HG03066 (cell line): ENCODE measurements at regions not wholly inside any gene's neighbourhood (a gene's known extent, or its start where the extent isn't known, plus 50 kb on each side); places are given as distances from the start of the nearest gene placed in this dataset.

Source experiments
- ATAC-seq: cut with Tn5 transposase; IDR thresholded peaks from one replicate; pipeline ENCODE4 v1.9.1; 2021; ENCODE audit warnings: low read depth; ENCODE audit not compliant: unreplicated experiment

DNA sequence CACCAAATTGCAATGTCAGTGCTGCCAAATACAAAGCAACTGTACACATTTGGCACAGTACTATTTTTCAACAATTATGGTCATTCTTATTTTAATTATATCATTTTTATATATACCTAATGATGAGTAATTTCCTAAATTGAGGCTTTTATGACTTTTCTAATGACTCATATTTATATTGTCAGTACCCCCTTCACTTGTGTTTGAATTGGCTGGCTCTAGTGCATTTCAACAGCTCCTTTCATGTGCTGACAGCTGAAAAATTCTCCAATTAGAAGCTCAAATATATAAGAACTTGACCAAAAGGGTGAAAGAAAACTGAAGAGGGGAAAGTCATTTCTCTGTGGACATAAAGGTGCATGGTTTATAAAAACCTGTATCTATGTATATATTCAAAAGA, 263.3 kb downstream of the SLITRK1 start:
- no peak for ATAC-seq

GRCh38 chr13:83613524-83613923, 268.8 kb downstream of the SLITRK1 start:
- ATAC-seq, result no peak

- no peak for ATAC-seq
Observed at GRCh38 chr13:83601539-83601938, 280.7 kb downstream of the SLITRK1 start.

DNA sequence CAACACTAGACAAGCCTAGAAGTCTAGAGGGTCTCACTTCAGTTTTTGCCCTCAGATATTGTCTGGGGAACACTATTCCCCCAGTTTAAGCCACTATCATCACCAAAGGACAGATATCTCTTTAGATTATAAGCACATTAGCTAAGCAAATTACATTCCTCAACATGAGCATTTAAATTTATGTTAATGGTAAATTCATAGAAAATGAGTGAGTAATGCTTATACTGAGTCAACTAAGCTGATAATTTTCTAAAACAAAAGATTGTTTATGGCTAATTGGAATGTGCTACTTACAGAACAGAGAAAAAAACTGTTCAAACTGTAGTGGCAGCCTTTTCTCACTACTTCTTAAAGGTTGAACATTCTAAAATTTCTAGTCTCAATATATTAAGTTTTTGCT, 290.2 kb downstream of the SLITRK1 start:
- ATAC-seq, result no peak

GRCh38 chr13:83589814-83590213, 292.5 kb downstream of the SLITRK1 start:
- ATAC-seq, result no peak

DNA sequence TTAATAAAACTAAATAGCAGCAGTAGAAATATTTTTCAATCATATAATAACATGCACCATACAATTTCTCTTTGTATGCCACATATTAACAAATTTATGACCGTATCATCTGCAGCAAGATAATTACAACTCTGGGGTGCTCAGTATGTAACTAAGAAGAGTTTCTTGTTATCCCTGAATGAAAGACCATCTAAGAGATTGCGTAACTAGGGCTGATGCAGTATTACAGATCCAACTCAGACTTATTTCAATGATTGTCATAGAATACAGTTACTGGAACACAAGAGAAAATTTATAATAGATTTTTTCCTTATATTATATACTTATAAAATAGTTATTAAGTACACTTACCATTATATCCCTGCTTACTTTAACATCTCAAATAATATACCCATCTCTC, 305.1 kb downstream of the SLITRK1 start:
- no peak for ATAC-seq

- no peak for ATAC-seq
Observed at GRCh38 chr13:83568019-83568418, 314.3 kb downstream of the SLITRK1 start.

DNA sequence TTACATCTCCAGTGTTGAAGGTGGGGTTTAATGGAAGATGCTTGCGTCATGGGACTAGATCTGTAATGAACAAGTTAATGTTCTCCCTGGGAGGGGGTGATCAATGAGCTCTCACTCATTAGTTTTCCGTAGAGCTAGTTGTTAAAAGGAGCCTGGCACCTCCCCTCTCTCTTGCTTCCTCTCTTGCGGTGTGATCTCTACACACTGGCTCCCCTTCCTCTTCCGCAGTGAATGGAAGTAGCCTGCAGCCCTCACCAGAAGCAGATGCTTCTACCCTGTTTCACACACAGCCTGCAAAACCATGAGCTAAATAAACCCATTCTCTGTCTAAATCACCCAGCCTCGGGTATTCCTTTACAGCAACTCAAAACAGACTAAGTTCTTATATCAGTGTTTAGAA, 318.8 kb downstream of the SLITRK1 start:
- ATAC-seq, result no peak

GRCh38 chr13:83557845-83558244, 324.4 kb downstream of the SLITRK1 start:
- ATAC-seq, result no peak

DNA sequence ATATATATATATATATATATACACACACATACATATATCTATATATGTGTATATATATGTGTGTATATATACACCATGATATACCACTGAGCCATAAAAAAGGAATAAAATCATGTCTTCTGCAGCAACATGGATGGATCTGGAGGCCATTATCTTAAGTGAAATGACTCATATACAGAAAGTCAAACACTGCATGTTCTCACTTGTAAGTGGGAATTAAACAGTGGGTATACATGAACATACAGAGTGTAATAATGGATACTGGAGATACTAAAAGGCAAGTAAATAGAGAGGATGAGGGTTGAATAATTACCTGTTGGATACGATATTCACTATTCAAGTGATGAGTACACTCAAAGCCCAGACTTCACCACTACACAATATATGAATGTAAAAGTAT, 332.6 kb downstream of the SLITRK1 start:
- no peak for ATAC-seq

- ATAC-seq, result no peak
Observed at GRCh38 chr13:83547043-83547442, 335.2 kb downstream of the SLITRK1 start.

GRCh38 chr13:83546476-83546875, 335.8 kb downstream of the SLITRK1 start:
- no peak for ATAC-seq

GRCh38 chr13:83538636-83539035, 343.6 kb downstream of the SLITRK1 start:
- ATAC-seq, result no peak

GRCh38 chr13:83536941-83537340, 345.3 kb downstream of the SLITRK1 start:
- no peak for ATAC-seq

DNA sequence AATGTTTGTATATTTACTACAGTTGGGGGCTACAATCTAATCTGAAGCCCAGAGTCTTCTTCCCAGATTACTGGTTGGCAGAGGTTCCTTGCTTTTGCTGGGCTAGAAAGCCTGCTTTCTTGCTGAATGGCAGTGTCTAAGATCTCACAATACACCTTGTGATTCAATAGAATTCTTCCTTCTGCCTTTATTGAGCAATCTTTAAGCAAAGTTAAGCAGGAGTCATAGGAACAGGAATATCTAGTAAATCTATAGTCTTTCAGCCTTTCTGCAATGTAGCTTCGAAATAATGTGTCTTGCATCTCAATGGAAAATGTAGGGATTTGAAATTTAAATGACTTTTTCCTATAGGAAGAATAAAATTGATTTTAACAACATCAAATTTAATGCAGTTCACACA, 346.1 kb downstream of the SLITRK1 start:
- no peak for ATAC-seq

DNA sequence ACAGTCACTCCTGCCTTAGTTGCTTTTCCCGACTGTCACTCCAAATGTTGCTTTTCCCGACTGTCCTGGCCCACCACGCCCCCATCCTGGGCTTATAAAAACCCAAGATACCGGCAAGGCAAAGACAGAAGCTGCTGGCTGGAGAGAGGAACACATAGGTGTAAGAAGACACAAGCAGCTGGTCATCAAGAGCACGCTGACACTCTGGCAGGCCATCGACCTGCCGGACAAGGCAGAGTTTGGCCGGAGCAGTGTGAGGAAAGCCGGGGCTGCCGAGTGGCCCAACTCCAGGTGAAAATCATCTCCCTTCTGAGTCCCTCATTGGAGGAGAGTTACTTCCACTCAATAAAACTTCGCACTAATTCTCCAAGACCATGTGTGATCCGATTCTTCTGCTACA, 349.5 kb downstream of the SLITRK1 start:
- no peak for ATAC-seq

DNA sequence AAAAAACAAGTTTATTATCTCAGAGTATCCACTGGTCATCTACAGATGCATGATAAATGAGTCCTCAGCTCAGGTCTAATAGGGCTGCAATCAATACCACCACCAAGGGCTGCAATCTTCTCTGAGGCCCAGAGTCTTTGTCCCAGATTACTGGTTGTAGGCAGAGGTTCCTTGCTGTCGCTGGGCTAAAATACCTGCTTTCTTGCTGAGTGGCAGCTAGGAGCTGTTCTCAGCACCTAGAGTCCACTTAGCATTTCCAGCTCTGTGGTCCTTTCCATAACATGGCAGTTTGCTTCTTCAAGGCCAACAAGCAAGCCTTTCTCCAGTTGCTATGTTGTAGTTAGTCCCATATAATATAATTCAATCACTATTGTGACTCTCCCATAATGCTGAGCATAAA, 351.3 kb downstream of the SLITRK1 start:
- ATAC-seq, result no peak

DNA sequence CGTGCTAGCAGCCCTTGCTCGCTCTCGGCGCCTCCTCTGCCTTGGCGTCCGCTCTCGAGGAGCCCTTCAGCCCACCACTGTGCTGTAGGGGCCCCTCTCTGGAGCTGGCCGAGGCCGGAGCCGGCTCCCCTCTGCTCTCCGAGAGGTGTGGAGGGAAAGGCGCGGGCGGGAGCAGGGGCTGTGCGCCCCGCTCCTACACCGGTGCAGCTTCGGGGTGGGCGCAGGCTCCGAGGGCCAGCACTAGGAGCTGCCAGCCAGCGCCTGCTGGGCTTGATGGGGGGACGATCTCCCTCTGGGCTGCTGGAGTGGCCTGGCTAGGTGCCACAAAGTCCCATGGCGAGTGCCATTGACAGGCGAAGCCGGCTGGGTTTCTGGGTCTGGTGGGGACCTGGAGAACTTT, 365.5 kb downstream of the SLITRK1 start:
- ATAC-seq, result no peak

DNA sequence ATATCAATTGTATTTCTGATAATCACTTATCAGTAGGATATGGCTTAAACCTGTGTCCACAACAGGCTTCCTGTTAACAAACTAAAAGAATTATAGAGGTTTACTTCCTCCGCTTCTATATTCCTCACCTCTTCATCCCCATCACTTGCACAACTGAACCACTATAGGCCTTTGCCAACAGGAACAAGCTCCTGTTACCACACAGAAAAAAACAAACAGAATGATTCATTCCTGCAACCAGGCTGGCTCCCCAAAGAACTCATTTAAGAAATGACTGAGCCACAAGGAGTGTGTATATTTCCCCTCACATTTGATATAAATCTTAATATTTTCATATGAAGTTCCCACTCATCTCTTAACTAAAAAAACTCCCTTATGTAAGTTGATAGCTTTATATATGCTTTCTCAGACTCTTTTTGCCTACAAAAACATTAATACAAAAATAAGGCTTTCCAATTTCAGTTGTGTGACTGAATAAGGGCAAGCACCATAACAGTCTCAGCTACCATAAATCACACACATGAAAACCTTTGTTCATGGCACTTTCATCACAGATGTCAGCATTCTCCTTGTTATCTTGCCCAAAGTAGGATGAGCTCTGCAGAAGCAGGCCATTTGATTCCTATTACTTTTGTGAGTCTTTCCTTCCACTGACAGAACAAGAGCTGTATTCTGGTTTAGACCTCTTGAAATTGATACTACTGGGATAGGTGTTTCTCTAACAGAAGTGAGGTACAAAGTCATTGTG, 366.8 kb downstream of the SLITRK1 start:
- ATAC-seq, result no peak

- ATAC-seq, result no peak
Observed at GRCh38 chr13:83508771-83509301, 373.4 kb downstream of the SLITRK1 start.

- no peak for ATAC-seq
Observed at GRCh38 chr13:83503424-83503823, 378.9 kb downstream of the SLITRK1 start.

- no peak for ATAC-seq
Observed at GRCh38 chr13:83499286-83499685, 383.0 kb downstream of the SLITRK1 start.
